Panc1 (cell line): ENCODE measurements at regions not wholly inside any gene's neighbourhood (a gene's known extent, or its start where the extent isn't known, plus 50 kb on each side); places are given as distances from the start of the nearest gene placed in this dataset.
A peak's percentile ranks its signal among the peaks of the same experiment; 100 is the strongest.

Source experiments
- ATAC-seq: fragments of 200-7000 bp; cut with Tn5 transposase; 2 replicates; pipeline ENCODE4 v1.9.1; 2020; ENCODE audit warnings: mild to moderate bottlenecking, moderate library complexity
- BruUV-seq: library from RNA; stranded (reverse); fragments of 400-500 nt; replicated peaks from 2 replicates; lab custom pipeline; 2021; lab: Mats Ljungman, UMichigan
- CTCF ChIA-PET: fragments of 300-600 bp; sonication (Branson Sonifier 250); formaldehyde crosslinking; loops from one replicate; lab custom pipeline; 2022; ENCODE audit warnings: antibody characterized with exemption; lab: Charles Lee
- POLR2A ChIA-PET: fragments of 300-600 bp; sonication (Branson Sonifier 250); formaldehyde crosslinking; loops from one replicate; lab custom pipeline; 2022; ENCODE audit warnings: antibody characterized with exemption; lab: Charles Lee
- DNase-seq: peaks from one replicate; pipeline ENCODE4 v3.0.0-alpha.2; 2010; ENCODE audit warnings: low read depth, low spot score
- H3K27ac ChIP-seq: 2 replicates; pipeline ENCODE4 v1.5.1; 2011; ENCODE audit warnings: mild to moderate bottlenecking, low read length, inconsistent platforms
- H3K27me3 ChIP-seq: fragments of 200-500 bp; sonication (Bioruptor generic); 2 replicates; pipeline ENCODE4 v1.6.0; 2014; ENCODE audit warnings: low read length, inconsistent platforms; ENCODE audit not compliant: control insufficient read depth, insufficient read depth
- H3K36me3 ChIP-seq: fragments of 200-500 bp; sonication (Bioruptor generic); 2 replicates; pipeline ENCODE4 v1.5.1; 2014; ENCODE audit warnings: inconsistent platforms, mild to moderate bottlenecking, low read length, moderate library complexity; ENCODE audit not compliant: control insufficient read depth, insufficient read depth
- H3K4me1 ChIP-seq: 2 replicates; pipeline ENCODE4 v1.5.1; 2011; ENCODE audit warnings: inconsistent platforms, mild to moderate bottlenecking, low read length, moderate library complexity; ENCODE audit not compliant: control insufficient read depth, insufficient read depth
- H3K4me3 ChIP-seq, 2 experiments: 2 replicates each; pipeline ENCODE4 v1.5.1; 2011 to 2012; ENCODE audit warnings: low read depth in 2 of 2, low read length in 2 of 2, mild to moderate bottlenecking in 2 of 2, inconsistent platforms in 1 of 2, moderate library complexity in 1 of 2
- H3K9me3 ChIP-seq: fragments of 200-500 bp; sonication (Bioruptor generic); 2 replicates; pipeline ENCODE4 v1.5.1; 2014; ENCODE audit warnings: low read depth, mild to moderate bottlenecking, inconsistent platforms, low read length, moderate library complexity; ENCODE audit not compliant: control insufficient read depth, insufficient read depth
- CTCF ChIP-seq: fragments of 450-650 bp; IDR thresholded peaks from 2 replicates; pipeline ENCODE4 v1.5.1; 2017; ENCODE audit warnings: mild to moderate bottlenecking
- POLR2AphosphoS5 ChIP-seq: IDR thresholded peaks from 2 replicates; pipeline ENCODE4 v1.6.1; 2012; ENCODE audit warnings: mild to moderate bottlenecking, low read depth, low read length, moderate library complexity
- SIN3A ChIP-seq: IDR thresholded peaks from 2 replicates; pipeline ENCODE4 v1.6.1; 2012; ENCODE audit warnings: low read depth, mild to moderate bottlenecking, low read length, moderate library complexity, borderline replicate concordance; ENCODE audit not compliant: insufficient read depth
- TCF7L2 ChIP-seq: IDR thresholded peaks from 2 replicates; pipeline ENCODE4 v1.6.1; 2011; ENCODE audit warnings: mild to moderate bottlenecking, low read depth, low read length, inconsistent platforms
- in situ Hi-C: cut with HindIII; loops from 2 replicates; pipeline ENCODE4 v1.10.0; 2016; ENCODE audit warnings: low sequenced_read_pairs, low pct_unique_long_range_greater_than_20kb
- intact Hi-C: fragments of 100-400 bp; cut with micrococcal nuclease; formaldehyde crosslinking; loops from one replicate; pipeline ENCODE4 v1.10.0; 2022; ENCODE audit not compliant: unreplicated experiment
- TF ChIP-seq, protein P1 (sequence below), 2 experiments: IDR thresholded peaks; 2 replicates each; pipeline ENCODE4 v1.6.1; 2011 to 2012; ENCODE audit warnings: low read depth in 2 of 2, control low read depth in 1 of 2, low read length in 1 of 2, mild to moderate bottlenecking in 1 of 2, moderate library complexity in 1 of 2; ENCODE audit not compliant: insufficient read depth in 1 of 2

DNA sequence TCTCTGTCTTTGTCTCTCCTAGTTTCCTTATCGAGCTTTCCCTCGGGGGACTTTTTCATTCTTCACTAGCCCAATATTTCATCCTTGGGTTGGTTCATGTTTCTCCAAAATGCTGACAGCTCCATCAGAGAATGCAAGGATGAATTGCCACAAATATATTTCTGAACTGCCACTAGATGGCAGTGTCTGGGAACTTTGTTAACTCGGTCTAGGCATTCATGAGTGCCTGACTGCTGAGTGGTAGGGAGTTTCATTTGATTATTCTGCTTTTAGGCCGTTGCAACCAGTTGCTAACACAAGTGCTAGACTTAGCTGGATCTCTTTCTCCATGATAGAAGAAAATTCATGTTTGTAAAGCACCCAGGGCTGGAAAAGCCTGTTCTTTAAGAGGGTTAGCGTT lies 73.5 kb upstream of the RAP2C start:
- BruUV-seq, result no TSS peak
- peak; percentile 24 for DNase-seq
- in situ Hi-C loops, result no loop called here

DNA sequence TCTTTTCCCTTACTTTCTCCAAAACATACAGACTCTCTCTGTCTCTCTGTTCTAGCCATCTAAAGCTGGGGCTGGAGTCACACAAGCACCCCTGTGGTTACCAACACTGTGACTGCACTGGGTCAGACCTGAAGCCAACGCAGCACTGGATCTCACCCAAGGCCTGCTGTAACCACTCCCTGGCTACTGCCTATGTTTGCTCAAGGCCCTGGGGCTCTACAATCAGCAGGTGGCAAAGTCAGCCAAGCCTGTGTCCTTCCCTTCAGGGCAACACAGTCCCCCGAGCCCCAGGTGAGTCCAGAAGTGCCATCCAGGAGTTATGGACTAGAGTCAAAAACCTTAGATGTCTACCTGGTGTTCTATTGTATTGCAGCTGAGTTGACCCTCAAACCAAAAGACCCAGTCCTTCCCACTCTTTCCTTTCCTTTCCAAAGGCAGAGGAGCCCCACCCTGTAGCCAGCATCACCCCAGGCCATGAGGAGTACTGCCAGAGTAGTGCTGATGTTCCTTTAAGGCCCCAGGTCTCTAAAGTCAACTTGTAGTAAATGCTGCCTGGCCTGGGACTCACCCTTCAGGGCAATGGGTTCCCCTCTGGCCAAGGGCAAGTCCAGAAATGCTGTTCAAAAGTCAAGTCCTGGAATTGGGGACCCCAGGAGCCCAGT lies 58.8 kb upstream of the RAP2C start:
- in situ Hi-C loops (no loop called here), intact Hi-C loops (no loop called here)
- ChIA-PET POLR2A (no interaction called here), CTCF (no interaction called here)
- DNase-seq (no peak), ATAC-seq (no peak)
- H3K27me3 ChIP-seq, result no peaks in the 10 kb centered on the region
- no peak overlapping the region for H3K27ac ChIP-seq
- TF ChIP-seq SIN3A (no peak), TCF7L2 (no peak), POLR2AphosphoS5 (no peak), CTCF (no peak)
- TF ChIP-seq, protein P1, sequence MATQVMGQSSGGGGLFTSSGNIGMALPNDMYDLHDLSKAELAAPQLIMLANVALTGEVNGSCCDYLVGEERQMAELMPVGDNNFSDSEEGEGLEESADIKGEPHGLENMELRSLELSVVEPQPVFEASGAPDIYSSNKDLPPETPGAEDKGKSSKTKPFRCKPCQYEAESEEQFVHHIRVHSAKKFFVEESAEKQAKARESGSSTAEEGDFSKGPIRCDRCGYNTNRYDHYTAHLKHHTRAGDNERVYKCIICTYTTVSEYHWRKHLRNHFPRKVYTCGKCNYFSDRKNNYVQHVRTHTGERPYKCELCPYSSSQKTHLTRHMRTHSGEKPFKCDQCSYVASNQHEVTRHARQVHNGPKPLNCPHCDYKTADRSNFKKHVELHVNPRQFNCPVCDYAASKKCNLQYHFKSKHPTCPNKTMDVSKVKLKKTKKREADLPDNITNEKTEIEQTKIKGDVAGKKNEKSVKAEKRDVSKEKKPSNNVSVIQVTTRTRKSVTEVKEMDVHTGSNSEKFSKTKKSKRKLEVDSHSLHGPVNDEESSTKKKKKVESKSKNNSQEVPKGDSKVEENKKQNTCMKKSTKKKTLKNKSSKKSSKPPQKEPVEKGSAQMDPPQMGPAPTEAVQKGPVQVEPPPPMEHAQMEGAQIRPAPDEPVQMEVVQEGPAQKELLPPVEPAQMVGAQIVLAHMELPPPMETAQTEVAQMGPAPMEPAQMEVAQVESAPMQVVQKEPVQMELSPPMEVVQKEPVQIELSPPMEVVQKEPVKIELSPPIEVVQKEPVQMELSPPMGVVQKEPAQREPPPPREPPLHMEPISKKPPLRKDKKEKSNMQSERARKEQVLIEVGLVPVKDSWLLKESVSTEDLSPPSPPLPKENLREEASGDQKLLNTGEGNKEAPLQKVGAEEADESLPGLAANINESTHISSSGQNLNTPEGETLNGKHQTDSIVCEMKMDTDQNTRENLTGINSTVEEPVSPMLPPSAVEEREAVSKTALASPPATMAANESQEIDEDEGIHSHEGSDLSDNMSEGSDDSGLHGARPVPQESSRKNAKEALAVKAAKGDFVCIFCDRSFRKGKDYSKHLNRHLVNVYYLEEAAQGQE (IDR thresholded peaks at IDR 0.05; ENCODE audit: insufficient read depth in 1 of 2, low read depth in 2 of 2, low read length in 1 of 2), result no peak
- BruUV-seq, result no TSS peak
- no peaks in the 10 kb centered on the region for H3K9me3 ChIP-seq
- H3K4me1 ChIP-seq, result no peaks in the 10 kb centered on the region
- H3K4me3 ChIP-seq, result no peak overlapping the region
- no peaks in the 10 kb centered on the region for H3K36me3 ChIP-seq

More for the DNA sequence above, 73.5 kb upstream of the RAP2C start:
- Histone ChIP-seq H3K27me3 (no peaks in the 10 kb centered on the region), H3K4me3 (no peak overlapping the region), H3K36me3 (no peaks in the 10 kb centered on the region), H3K4me1 (no peaks in the 10 kb centered on the region), H3K27ac (no peak overlapping the region), H3K9me3 (no peaks in the 10 kb centered on the region)
- intact Hi-C loops, result loop anchor here (2.0 kb wide), 2 partner anchors 172 to 320 kb away; no protein-coding TSS in a partner anchor
- POLR2A ChIA-PET, result no interaction called here
- peak; percentile 81 for ATAC-seq
- CTCF ChIA-PET, result interaction anchor here (0.6 to 1.2 kb wide), 5 partner anchors 151 to 451 kb away, joined by 3 to 12 read pairs (median 4); no protein-coding TSS in a partner anchor
- TF ChIP-seq POLR2AphosphoS5 (no peak), CTCF (peak; percentile 75)
